Kidney capillary endothelial cell (primary cell): ENCODE measurements at regions not wholly inside any gene's neighbourhood (a gene's known extent, or its start where the extent isn't known, plus 50 kb on each side); places are given as distances from the start of the nearest gene placed in this dataset.
"Not testable (repeated sequence)": the region's sequence is repeated elsewhere in the genome, so short reads cannot be mapped to it uniquely, and the experiment has no call there.

ENCODE experiments used
- DNase-seq: peaks from one replicate; pipeline ENCODE4 v3.0.0-alpha.2; 2018; ENCODE audit warnings: low spot score

- DNase-seq: no peak
Measured at GRCh38 chr6:98324446-98324845, 509.9 kb upstream of the POU3F2 start.

DNA sequence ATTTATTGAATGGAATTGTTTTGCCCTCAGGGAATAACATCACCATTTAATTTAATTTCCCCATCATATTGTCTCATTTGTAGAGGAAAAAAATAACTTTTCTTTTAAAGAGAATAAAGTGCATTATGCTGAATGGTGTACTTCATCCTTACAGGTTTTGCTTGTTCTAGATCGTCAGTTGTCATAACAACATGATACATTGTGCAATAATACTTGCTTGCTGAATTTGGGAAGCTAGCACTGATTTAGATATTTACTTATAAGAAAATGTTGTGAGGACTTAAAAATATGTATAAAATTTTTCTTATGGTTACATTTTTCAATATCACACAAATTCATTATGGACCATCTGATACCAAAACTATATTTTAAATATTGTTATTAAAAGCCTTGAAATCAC, 509.0 kb upstream of the POU3F2 start:
- no peak for DNase-seq

- DNase-seq: no peak
Measured at GRCh38 chr6:98333273-98333672, 501.1 kb upstream of the POU3F2 start.

DNA sequence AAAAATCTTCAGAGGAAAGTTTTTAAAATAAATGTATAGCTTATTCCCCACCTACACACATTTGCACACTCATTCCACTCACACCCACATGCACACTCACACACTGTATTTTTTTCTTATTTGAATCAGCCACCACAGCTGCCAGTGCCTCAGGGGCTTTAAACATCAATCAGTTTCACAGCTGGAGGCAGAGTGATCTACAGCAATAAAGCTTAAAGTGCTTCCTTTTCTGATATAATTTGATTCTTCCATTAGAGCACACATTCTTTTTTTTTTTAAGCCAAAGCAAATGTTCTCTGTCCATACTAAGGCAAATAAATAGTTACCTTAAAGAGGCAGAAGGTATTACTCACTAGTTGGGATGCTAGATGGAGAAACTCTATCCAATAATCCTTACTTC, 498.8 kb upstream of the POU3F2 start:
- DNase-seq: no peak

DNA sequence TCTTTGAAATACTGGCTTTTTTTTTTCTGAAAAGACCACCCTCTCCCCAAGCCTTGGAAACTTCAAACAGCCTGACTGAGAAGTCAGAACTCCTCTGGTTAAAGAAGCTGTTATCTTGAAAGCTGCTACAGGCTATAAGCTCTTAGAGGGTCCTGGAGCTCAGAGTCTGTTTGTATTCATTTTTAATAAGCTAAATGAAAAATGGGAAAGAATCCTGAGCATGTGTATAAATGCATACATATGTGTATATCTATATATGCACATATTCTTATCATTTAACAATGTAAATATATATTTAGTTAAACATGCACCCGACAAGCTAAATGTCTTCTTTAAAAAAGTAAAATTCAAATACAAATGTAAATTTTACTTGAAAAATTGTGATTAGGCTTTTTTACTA, 494.9 kb upstream of the POU3F2 start:
- DNase-seq: no peak

GRCh38 chr6:98343004-98343403, 491.4 kb upstream of the POU3F2 start:
- no peak for DNase-seq

GRCh38 chr6:98343797-98344196, 490.6 kb upstream of the POU3F2 start:
- no peak for DNase-seq

DNA sequence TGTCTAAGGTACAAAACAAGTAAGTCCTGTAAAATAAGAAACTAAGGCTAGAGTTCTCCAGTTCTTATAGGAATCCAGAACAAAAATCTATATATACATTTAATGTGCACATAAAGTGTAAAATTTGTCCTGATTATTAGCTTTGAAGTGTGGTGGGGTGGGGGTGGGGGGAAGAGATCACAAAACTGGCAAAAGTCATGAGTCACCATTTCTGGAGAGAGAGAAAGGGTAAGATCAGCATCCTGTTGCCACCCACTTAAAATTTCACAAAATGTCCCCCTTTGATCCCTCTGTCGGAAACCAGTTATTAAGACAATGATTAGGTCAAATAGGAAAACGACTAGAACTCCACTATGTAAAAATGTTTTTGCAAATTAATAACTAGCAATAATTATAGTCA, 482.0 kb upstream of the POU3F2 start:
- no peak for DNase-seq

- DNase-seq: no peak
Measured at GRCh38 chr6:98358173-98358572, 476.2 kb upstream of the POU3F2 start.

DNA sequence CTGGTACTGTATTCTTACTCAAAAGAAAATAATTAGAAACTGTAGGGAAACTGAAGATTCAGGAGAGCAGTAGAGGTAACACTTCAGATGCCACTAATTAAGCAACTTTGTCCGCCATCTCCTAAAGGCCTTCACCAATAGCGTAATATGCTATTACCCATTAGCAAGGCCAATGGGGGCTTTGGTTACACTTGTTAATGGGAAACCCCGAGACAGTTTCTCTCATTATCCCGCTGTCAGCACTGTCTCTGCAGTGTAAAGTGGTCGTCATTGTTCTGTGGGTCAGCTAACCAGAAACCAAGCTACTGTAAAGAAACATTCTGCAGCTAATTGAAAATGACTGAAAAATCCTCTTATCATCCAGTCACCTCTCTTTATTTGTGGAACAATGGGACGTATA, 468.0 kb upstream of the POU3F2 start:
- DNase-seq: no peak

DNA sequence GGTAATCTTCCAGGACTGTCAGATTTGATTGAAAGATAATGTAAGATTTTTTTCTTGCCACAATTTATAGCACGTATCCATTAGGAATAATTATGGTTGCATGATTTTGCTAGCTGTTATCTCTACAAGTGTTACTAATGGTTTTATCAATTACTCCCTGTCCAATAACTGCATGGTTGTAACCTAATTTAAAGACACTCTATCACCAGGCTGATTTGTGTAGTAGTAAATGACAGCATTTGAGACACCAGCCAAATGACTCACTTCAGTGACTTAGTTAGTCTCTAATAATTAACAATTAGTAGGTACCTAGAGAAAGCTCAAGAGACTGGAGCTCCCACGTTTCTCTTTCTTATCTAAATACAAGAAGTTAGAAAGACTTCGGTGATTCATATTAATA, 453.8 kb upstream of the POU3F2 start:
- DNase-seq: no peak

GRCh38 chr6:98382246-98382645, 452.1 kb upstream of the POU3F2 start:
- no peak for DNase-seq

DNA sequence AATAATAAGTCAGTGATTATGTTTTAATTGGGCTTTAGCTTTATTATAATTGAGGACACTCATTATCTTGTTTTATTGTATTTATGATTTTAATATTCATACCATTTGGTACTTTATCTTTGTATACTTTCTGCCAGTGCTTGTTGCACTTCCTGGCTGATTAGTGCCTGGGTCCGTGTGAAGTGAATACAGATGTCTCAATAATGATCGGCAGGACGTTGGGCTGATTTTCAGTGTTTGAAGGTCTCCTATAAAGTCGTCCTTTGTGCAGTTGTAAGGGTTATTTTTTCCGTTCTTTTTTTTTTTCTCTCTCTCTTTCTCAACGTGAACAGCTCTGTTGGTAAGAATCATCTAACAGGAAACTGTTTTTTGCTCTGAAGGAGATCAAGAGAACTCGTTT, 450.0 kb upstream of the POU3F2 start:
- no peak for DNase-seq

GRCh38 chr6:98384801-98385200, 449.6 kb upstream of the POU3F2 start:
- no peak for DNase-seq

DNA sequence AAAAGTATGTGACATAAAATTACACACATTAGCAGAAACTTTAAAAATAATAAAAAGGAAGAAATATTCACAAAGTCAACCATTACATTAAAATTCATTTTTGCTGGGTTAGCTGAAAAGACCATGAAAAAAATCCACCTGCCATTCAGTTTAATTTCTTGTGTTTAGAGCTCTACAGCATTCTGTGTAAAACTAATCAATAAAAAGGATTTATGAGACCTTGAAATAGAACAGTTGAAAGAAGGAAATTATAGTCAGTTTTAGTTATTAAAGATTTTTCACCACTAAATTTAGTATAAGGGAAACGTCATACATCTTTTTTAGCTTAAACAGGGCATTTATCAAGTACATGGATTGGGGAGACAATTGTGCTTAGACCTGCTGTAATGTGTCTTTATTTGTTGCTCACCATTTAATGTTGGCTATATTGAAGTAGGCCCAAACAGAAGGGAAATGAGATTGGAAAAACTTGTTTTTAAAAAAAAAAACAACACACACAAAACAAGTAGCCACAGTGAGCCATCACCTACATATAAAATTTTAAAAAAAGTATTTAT, 438.7 kb upstream of the POU3F2 start:
- no peak for DNase-seq

GRCh38 chr6:98416027-98416426, 418.3 kb upstream of the POU3F2 start:
- no peak for DNase-seq

DNA sequence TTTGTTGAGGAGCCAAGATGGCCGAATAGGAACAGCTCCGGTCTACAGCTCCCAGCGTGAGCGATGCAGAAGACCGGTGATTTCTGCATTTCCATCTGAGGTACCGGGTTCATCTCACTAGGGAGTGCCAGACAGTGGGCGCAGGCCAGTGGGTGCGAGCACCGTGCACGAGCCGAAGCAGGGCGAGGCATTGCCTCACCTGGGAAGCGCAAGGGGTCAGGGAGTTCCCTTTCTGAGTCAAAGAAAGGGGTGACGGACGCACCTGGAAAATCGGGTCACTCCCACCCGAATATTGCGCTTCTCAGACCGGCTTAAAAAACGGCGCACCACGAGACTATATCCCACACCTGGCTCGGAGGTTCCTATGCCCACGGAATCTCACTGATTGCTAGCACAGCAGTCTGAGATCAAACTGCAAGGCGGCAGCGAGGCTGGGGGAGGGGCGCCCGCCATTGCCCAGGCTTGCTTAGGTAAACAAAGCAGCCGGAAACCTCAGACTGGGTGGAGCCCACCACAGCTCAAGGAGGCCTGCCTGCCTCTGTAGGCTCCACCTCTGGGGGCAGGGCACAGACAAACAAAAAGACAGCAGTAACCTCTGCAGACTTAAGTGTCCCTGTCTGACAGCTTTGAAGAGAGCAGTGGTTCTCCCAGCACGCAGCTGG, 417.7 kb upstream of the POU3F2 start:
- DNase-seq: not testable (repeated sequence)

DNA sequence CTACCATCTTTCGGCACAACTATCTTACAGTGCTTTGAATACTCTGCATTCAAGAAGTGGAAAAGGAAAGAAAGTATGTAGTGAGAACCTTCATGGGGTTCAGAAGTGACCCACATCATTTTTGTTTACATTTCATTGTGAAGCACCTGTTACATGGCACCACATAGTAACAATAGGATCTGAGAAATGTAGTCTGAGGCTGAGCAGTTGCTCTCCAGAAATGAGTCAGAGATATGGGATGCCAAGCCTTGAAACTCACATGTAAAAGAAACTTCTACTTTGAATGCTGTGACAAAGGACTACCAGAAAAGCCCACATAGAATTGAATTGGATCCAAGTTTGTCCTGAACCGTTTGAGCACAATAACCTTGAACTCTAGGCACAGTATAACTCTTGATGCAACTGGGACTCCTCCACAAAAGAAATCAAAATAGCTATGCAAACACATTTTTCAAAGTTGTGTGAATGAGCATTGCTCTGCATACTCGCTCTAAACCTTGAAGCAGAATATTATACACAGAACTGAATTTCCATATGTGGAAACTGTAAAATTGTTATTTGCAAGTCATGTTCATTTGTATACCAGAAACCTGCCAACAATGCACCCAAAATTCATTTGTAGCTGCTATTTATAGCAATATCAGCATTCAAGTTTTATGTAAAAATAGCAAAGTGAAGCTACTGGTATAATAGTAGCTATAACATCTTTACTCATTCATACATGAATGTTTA, 400.9 kb upstream of the POU3F2 start:
- DNase-seq: no peak

DNA sequence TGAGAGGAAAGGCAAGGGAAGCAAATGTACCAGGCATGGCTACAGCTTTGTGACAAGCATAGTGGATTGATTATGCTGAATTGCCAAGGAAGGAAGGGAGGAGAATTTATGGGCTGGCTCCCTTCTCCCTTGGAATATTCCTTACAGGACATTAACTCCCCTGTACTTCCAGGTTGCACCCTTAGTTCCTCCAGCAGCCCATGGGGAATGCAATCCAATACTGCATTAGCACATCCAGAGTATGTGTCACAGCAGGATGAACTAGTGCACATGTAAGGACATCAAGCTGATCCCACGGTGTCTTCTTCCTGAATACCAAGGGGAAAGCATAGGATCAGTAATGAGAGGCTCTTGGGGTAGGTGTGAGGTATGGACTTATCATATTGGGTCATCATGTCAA, 390.7 kb upstream of the POU3F2 start:
- DNase-seq: no peak

- no peak for DNase-seq
Measured at GRCh38 chr6:98452685-98453084, 381.7 kb upstream of the POU3F2 start.

- DNase-seq: no peak
Measured at GRCh38 chr6:98454809-98455322, 379.5 kb upstream of the POU3F2 start.

DNA sequence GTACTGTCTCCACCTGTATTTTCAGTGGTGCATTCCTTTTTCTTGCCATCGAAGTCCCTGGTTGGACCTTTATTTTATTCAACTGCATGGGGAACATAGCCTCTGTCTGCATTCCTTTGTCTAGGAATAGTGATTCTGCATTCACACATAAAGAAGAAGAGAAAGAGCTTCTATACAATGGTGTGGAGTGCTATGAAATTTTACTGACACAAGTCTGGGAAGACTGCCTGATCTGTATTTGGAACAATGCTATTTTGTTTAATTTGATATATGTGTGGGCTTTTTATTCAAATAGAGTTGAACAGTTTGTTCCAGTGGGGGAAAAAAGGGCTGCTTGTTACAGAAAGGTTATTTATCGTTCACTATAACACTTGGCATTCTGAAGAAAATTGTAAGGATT, 375.7 kb upstream of the POU3F2 start:
- DNase-seq: no peak
